CD8-positive, alpha-beta memory T cell (primary cell): ENCODE measurements at regions not wholly inside any gene's neighbourhood (a gene's known extent, or its start where the extent isn't known, plus 50 kb on each side); places are given as distances from the start of the nearest gene placed in this dataset.

Source experiments
- CTCF ChIA-PET: fragments of 350-600 bp; sonication (Branson Sonifier 250); formaldehyde crosslinking; loops from one replicate; lab custom pipeline; 2021; ENCODE audit warnings: antibody characterized with exemption; lab: Charles Lee
- POLR2A ChIA-PET: fragments of 350-600 bp; sonication (Branson Sonifier 250); formaldehyde crosslinking; loops from one replicate; lab custom pipeline; 2021; ENCODE audit warnings: antibody characterized with exemption; lab: Charles Lee
- DNase-seq, 5 donors: peaks; one replicate each; pipeline versions ENCODE4 v3.0.0 to v3.0.0-alpha.2; 2020 to 2022; ENCODE audit warnings: mixed read lengths in 1 of 5
- H3K27ac ChIP-seq: one replicate; pipeline ENCODE4 v1.7.0; 2013; ENCODE audit warnings: low read depth, mild to moderate bottlenecking, low read length, moderate library complexity
- H3K27me3 ChIP-seq: 2 replicates; pipeline ENCODE4 v1.7.0; 2013; ENCODE audit warnings: low read length, mild to moderate bottlenecking; ENCODE audit not compliant: insufficient read depth, poor library complexity, severe bottlenecking
- H3K36me3 ChIP-seq: 2 replicates; pipeline ENCODE4 v1.7.0; 2013; ENCODE audit warnings: mild to moderate bottlenecking, low read length, moderate library complexity; ENCODE audit not compliant: insufficient read depth
- H3K4me1 ChIP-seq: 2 replicates; pipeline ENCODE4 v1.7.0; 2013; ENCODE audit warnings: mild to moderate bottlenecking, low read length, moderate library complexity; ENCODE audit not compliant: insufficient read depth
- H3K4me3 ChIP-seq: 2 replicates; pipeline ENCODE4 v1.7.0; 2013; ENCODE audit warnings: mild to moderate bottlenecking, low read length
- H3K9me3 ChIP-seq: 2 replicates; pipeline ENCODE4 v1.7.0; 2013; ENCODE audit warnings: mild to moderate bottlenecking, low read length
- H3K27ac Mint-ChIP-seq, 8 donors: one replicate each; pipeline ENCODE4 v1.8.0; 2020 to 2021; ENCODE audit warnings: mixed read lengths in 8 of 8, mild to moderate bottlenecking in 6 of 8, inconsistent platforms in 3 of 8, moderate library complexity in 3 of 8
- H3K27me3 Mint-ChIP-seq, 2 donors: one replicate each; pipeline ENCODE4 v1.8.0; 2020 to 2021; ENCODE audit warnings: mixed read lengths in 2 of 2, mild to moderate bottlenecking in 1 of 2, moderate library complexity in 1 of 2
- H3K36me3 Mint-ChIP-seq, 3 donors: one replicate each; pipeline ENCODE4 v1.8.0; 2020 to 2021; ENCODE audit warnings: mixed read lengths in 3 of 3, inconsistent platforms in 1 of 3, mild to moderate bottlenecking in 1 of 3
- H3K4me1 Mint-ChIP-seq, 3 donors: one replicate each; pipeline ENCODE4 v1.8.0; 2020 to 2021; ENCODE audit warnings: mixed read lengths in 3 of 3, inconsistent platforms in 1 of 3, mild to moderate bottlenecking in 1 of 3
- H3K4me3 Mint-ChIP-seq, 7 donors: one replicate each; pipeline ENCODE4 v1.8.0; 2020 to 2021; ENCODE audit warnings: mixed read lengths in 7 of 7, mild to moderate bottlenecking in 6 of 7, moderate library complexity in 4 of 7, inconsistent platforms in 2 of 7
- H3K9me3 Mint-ChIP-seq, 5 donors: one replicate each; pipeline ENCODE4 v1.8.0; 2020 to 2022; ENCODE audit warnings: mixed read lengths in 5 of 5, mild to moderate bottlenecking in 3 of 5, moderate library complexity in 2 of 5, inconsistent platforms in 1 of 5

GRCh38 chr7:54653905-54654304 lies 105.1 kb downstream of the SEC61G start:
- Mint-ChIP-seq H3K9me3 (peaks cover 0 to 4% (median 2%) of the 10 kb centered on the region in 5 donors), H3K36me3 (no peaks in the 10 kb centered on the region), H3K4me1 (no peaks in the 10 kb centered on the region), H3K27ac (no peak overlapping the region), H3K27me3 (no peaks in the 10 kb centered on the region), H3K4me3 (no peak overlapping the region)
- Histone ChIP-seq H3K4me1 (no peaks in the 10 kb centered on the region), H3K27ac (no peak overlapping the region), H3K9me3 (no peaks in the 10 kb centered on the region), H3K36me3 (no peaks in the 10 kb centered on the region), H3K4me3 (no peak overlapping the region), H3K27me3 (no peaks in the 10 kb centered on the region)
- no peak for DNase-seq
- ChIA-PET POLR2A (no interaction called here), CTCF (no interaction called here)

GRCh38 chr7:54643064-54643463 lies 100.9 kb downstream of the VSTM2A start:
- H3K4me1 Mint-ChIP-seq: no peaks in the 10 kb centered on the region
- CTCF ChIA-PET: no interaction called here
- H3K27me3 ChIP-seq: no peaks in the 10 kb centered on the region
- H3K36me3 Mint-ChIP-seq: no peaks in the 10 kb centered on the region
- no peak for DNase-seq
- POLR2A ChIA-PET: no interaction called here
- H3K27ac Mint-ChIP-seq: no peak overlapping the region
- peaks cover 0 to 2% of the 10 kb centered on the region in 2 donors for H3K27me3 Mint-ChIP-seq
- H3K36me3 ChIP-seq: no peaks in the 10 kb centered on the region
- H3K27ac ChIP-seq: no peak overlapping the region
- no peaks in the 10 kb centered on the region for H3K9me3 ChIP-seq
- H3K9me3 Mint-ChIP-seq: peaks cover 0 to 3% (median 2%) of the 10 kb centered on the region in 5 donors
- no peaks in the 10 kb centered on the region for H3K4me1 ChIP-seq
- H3K4me3 ChIP-seq: no peak overlapping the region
- H3K4me3 Mint-ChIP-seq: no peak overlapping the region

GRCh38 chr7:54637712-54638396 lies 95.7 kb downstream of the VSTM2A start:
- Histone ChIP-seq H3K36me3 (no peaks in the 10 kb centered on the region), H3K27me3 (no peaks in the 10 kb centered on the region), H3K9me3 (no peaks in the 10 kb centered on the region), H3K4me3 (no peak overlapping the region), H3K27ac (no peak overlapping the region), H3K4me1 (no peaks in the 10 kb centered on the region)
- H3K36me3 Mint-ChIP-seq: no peaks in the 10 kb centered on the region
- H3K4me3 Mint-ChIP-seq: no peak overlapping the region
- POLR2A ChIA-PET: no interaction called here
- H3K27ac Mint-ChIP-seq: no peak overlapping the region
- CTCF ChIA-PET: no interaction called here
- peaks cover 0 to 6% (median 2%) of the 10 kb centered on the region in 5 donors for H3K9me3 Mint-ChIP-seq
- H3K4me1 Mint-ChIP-seq: no peaks in the 10 kb centered on the region
- no peak for DNase-seq
- peaks cover 0 to 2% of the 10 kb centered on the region in 2 donors for H3K27me3 Mint-ChIP-seq

GRCh38 chr7:54632696-54633095 lies 90.5 kb downstream of the VSTM2A start:
- no peak overlapping the region for H3K4me3 Mint-ChIP-seq
- Histone ChIP-seq H3K4me1 (no peaks in the 10 kb centered on the region), H3K4me3 (no peak overlapping the region), H3K27ac (no peak overlapping the region), H3K36me3 (no peaks in the 10 kb centered on the region), H3K9me3 (no peaks in the 10 kb centered on the region), H3K27me3 (no peaks in the 10 kb centered on the region)
- no peaks in the 10 kb centered on the region for H3K36me3 Mint-ChIP-seq
- H3K4me1 Mint-ChIP-seq: no peaks in the 10 kb centered on the region
- no peak for DNase-seq
- H3K27ac Mint-ChIP-seq: no peak overlapping the region
- POLR2A ChIA-PET: no interaction called here
- no peaks in the 10 kb centered on the region for H3K27me3 Mint-ChIP-seq
- CTCF ChIA-PET: no interaction called here
- H3K9me3 Mint-ChIP-seq: peaks cover 3 to 17% (median 8%) of the 10 kb centered on the region in 5 donors

- H3K4me3 ChIP-seq: no peak overlapping the region
- no peaks in the 10 kb centered on the region for H3K9me3 ChIP-seq
- no peak overlapping the region for H3K27ac ChIP-seq
- H3K36me3 ChIP-seq: no peaks in the 10 kb centered on the region
- no peak for DNase-seq
- Mint-ChIP-seq H3K4me3 (no peak overlapping the region), H3K27me3 (no peaks in the 10 kb centered on the region), H3K9me3 (peaks cover 3 to 17% (median 8%) of the 10 kb centered on the region in 5 donors), H3K27ac (no peak overlapping the region), H3K36me3 (no peaks in the 10 kb centered on the region), H3K4me1 (no peaks in the 10 kb centered on the region)
- CTCF ChIA-PET: no interaction called here
- no peaks in the 10 kb centered on the region for H3K4me1 ChIP-seq
- POLR2A ChIA-PET: no interaction called here
- H3K27me3 ChIP-seq: no peaks in the 10 kb centered on the region
These were observed 87.6 kb downstream of the VSTM2A start for GRCh38 chr7:54629771-54630170.

GRCh38 chr7:54622696-54623309 lies 80.6 kb downstream of the VSTM2A start:
- Histone ChIP-seq H3K9me3 (no peaks in the 10 kb centered on the region), H3K27me3 (no peaks in the 10 kb centered on the region), H3K36me3 (no peaks in the 10 kb centered on the region), H3K4me1 (no peaks in the 10 kb centered on the region), H3K4me3 (no peak overlapping the region), H3K27ac (no peak overlapping the region)
- POLR2A ChIA-PET: no interaction called here
- CTCF ChIA-PET: no interaction called here
- no peaks in the 10 kb centered on the region for H3K27me3 Mint-ChIP-seq
- no peak overlapping the region for H3K27ac Mint-ChIP-seq
- H3K36me3 Mint-ChIP-seq: no peaks in the 10 kb centered on the region
- H3K4me1 Mint-ChIP-seq: no peaks in the 10 kb centered on the region
- no peak for DNase-seq
- peaks cover 3 to 7% (median 4%) of the 10 kb centered on the region in 5 donors for H3K9me3 Mint-ChIP-seq
- H3K4me3 Mint-ChIP-seq: no peak overlapping the region
